Esophagus squamous epithelium (tissue), 5 donors: ENCODE measurements at regions not wholly inside any gene's neighbourhood (a gene's known extent, or its start where the extent isn't known, plus 50 kb on each side); places are given as distances from the start of the nearest gene placed in this dataset.

Experiments used
- DNase-seq: peaks from one replicate; lab custom pipeline; 2025; lab: John Stamatoyannopoulos, UW
- H3K27ac ChIP-seq, 4 donors: fragments of 200-600 bp; sonication (generic); one replicate each; pipeline ENCODE4 v1.5.1; 2016 to 2019; ENCODE audit warnings: mild to moderate bottlenecking in 1 of 4
- H3K27me3 ChIP-seq, 4 donors: fragments of 200-600 bp; sonication (generic); 1 replicate in 3 of 4; 2 replicates in 1 of 4; pipeline versions ENCODE4 v1.5.1 to v1.6.0; 2017 to 2021; ENCODE audit warnings: antibody characterized with exemption in 1 of 4
- H3K36me3 ChIP-seq, 3 donors: fragments of 200-600 bp; sonication (generic); one replicate each; pipeline ENCODE4 v1.5.1; 2016 to 2019
- H3K4me1 ChIP-seq, 3 donors: fragments of 200-600 bp; sonication (generic); one replicate each; pipeline ENCODE4 v1.5.1; 2017 to 2019
- H3K4me3 ChIP-seq, 4 donors: fragments of 200-600 bp; sonication (generic); 1 replicate in 3 of 4; 2 replicates in 1 of 4; pipeline ENCODE4 v1.5.1; 2016 to 2019; ENCODE audit warnings: mild to moderate bottlenecking in 2 of 4, moderate library complexity in 1 of 4
- H3K9me3 ChIP-seq, 3 donors: fragments of 200-600 bp; sonication (generic); one replicate each; pipeline ENCODE4 v1.5.1; 2016 to 2019
- CTCF ChIP-seq, 6 experiments: fragments of 450-650 bp in 4 of 6; fragments of 200-600 bp in 2 of 6; sonication (generic) in 2 of 6; IDR thresholded peaks; one replicate each; pipeline ENCODE4 v1.5.1; 2016 to 2019; ENCODE audit warnings: antibody characterized with exemption in 6 of 6, mild to moderate bottlenecking in 4 of 6, moderate library complexity in 4 of 6
- POLR2A ChIP-seq, 4 donors: fragments of 450-650 bp; IDR thresholded peaks; one replicate each; pipeline ENCODE4 v1.6.1; 2017; ENCODE audit warnings: antibody characterized with exemption in 4 of 4, mild to moderate bottlenecking in 4 of 4, moderate library complexity in 3 of 4
- WGBS, 2 donors: methylation state at CpG; one replicate each; pipeline ENCODE4 v1.1.5; 2018; 5-methylcytosine and 5-hydroxymethylcytosine counted together
- intact Hi-C: fragments of 100-400 bp; cut with DNase I; formaldehyde crosslinking; loops from one replicate; pipeline ENCODE4 v1.15.0; 2022
- donor health status: DM: yes; HTN: yes; CAD: no.

- WGBS, 2 donors, result 95 to 97% methylated on average over 11 to 12 of the region's 12 CpGs
- Histone ChIP-seq H3K27ac (no peak overlapping the region), H3K4me3 (no peak overlapping the region), H3K9me3 (no peaks in the 10 kb centered on the region), H3K27me3 (peaks cover 0 to 7% (median 0%) of the 10 kb centered on the region in 4 donors), H3K36me3 (no peaks in the 10 kb centered on the region), H3K4me1 (peaks cover 1 to 5% (median 4%) of the 10 kb centered on the region in 3 donors)
- no peak for DNase-seq
- intact Hi-C loops, result no loop called here
- no peak for TF ChIP-seq POLR2A (IDR thresholded peaks at IDR 0.05)
- no peak for TF ChIP-seq CTCF (IDR thresholded peaks at IDR 0.05)
Measured at GRCh38 chr15:70240820-70241430, 143.2 kb upstream of the TLE3 start.

- DNase-seq, result no peak
- intact Hi-C loops, result no loop called here
- TF ChIP-seq POLR2A (IDR thresholded peaks at IDR 0.05) (no peak), CTCF (IDR thresholded peaks at IDR 0.05) (no peak)
- no peaks in the 10 kb centered on the region for H3K4me1 ChIP-seq
- 72 to 73% methylated on average over 4 of the region's 4 CpGs for WGBS, 2 donors
- no peaks in the 10 kb centered on the region for H3K9me3 ChIP-seq
- no peak overlapping the region for H3K4me3 ChIP-seq
- peaks cover 0 to 7% (median 0%) of the 10 kb centered on the region in 4 donors for H3K27me3 ChIP-seq
- H3K36me3 ChIP-seq, result no peaks in the 10 kb centered on the region
- no peak overlapping the region for H3K27ac ChIP-seq
Measured at GRCh38 chr15:70240082-70240481, 142.4 kb upstream of the TLE3 start.

- DNase-seq, result no peak
- WGBS, 2 donors, result 79 to 82% methylated on average over 2 to 3 of the region's 3 CpGs
Measured at GRCh38 chr15:70238917-70239316, 141.2 kb upstream of the TLE3 start.

GRCh38 chr15:70237626-70238025, 139.9 kb upstream of the TLE3 start:
- no peak overlapping the region for H3K27ac ChIP-seq
- TF ChIP-seq CTCF (IDR thresholded peaks at IDR 0.05), result no peak
- no peak for TF ChIP-seq POLR2A (IDR thresholded peaks at IDR 0.05)
- no peaks in the 10 kb centered on the region for H3K9me3 ChIP-seq
- intact Hi-C loops, result no loop called here
- peaks cover 0 to 2% (median 0%) of the 10 kb centered on the region in 4 donors for H3K27me3 ChIP-seq
- H3K4me1 ChIP-seq, result no peaks in the 10 kb centered on the region
- H3K4me3 ChIP-seq, result no peak overlapping the region
- DNase-seq, result no peak
- H3K36me3 ChIP-seq, result no peaks in the 10 kb centered on the region
- WGBS, 2 donors, result 93 to 96% methylated on average over 2 of the region's 2 CpGs

More at GRCh38 chr15:70238917-70239316, 141.2 kb upstream of the TLE3 start:
- peaks cover 0 to 7% (median 0%) of the 10 kb centered on the region in 4 donors for H3K27me3 ChIP-seq
- H3K4me3 ChIP-seq, result no peak overlapping the region
- no peaks in the 10 kb centered on the region for H3K4me1 ChIP-seq
- H3K27ac ChIP-seq, result no peak overlapping the region
- TF ChIP-seq CTCF (IDR thresholded peaks at IDR 0.05) (no peak), POLR2A (IDR thresholded peaks at IDR 0.05) (no peak)
- no peaks in the 10 kb centered on the region for H3K36me3 ChIP-seq
- intact Hi-C loops, result no loop called here
- H3K9me3 ChIP-seq, result no peaks in the 10 kb centered on the region

- H3K36me3 ChIP-seq, result no peaks in the 10 kb centered on the region
- H3K27me3 ChIP-seq, result no peaks in the 10 kb centered on the region
- 53 to 58% methylated on average over 2 to 5 of the region's 5 CpGs for WGBS, 2 donors
- H3K27ac ChIP-seq, result no peak overlapping the region
- H3K4me3 ChIP-seq, result no peak overlapping the region
- intact Hi-C loops, result no loop called here
- TF ChIP-seq POLR2A (IDR thresholded peaks at IDR 0.05), result no peak
- TF ChIP-seq CTCF (IDR thresholded peaks at IDR 0.05), result no peak
- H3K4me1 ChIP-seq, result no peaks in the 10 kb centered on the region
- DNase-seq, result no peak
- H3K9me3 ChIP-seq, result peaks cover 0 to 8% (median 0%) of the 10 kb centered on the region in 3 donors
Measured at GRCh38 chr15:70236341-70237086, 138.8 kb upstream of the TLE3 start.
